HCT116 (cell line): ENCODE measurements at regions not wholly inside any gene's neighbourhood (a gene's known extent, or its start where the extent isn't known, plus 50 kb on each side); places are given as distances from the start of the nearest gene placed in this dataset.

ENCODE experiments used
- CBX3 ChIP-seq: IDR thresholded peaks from 2 replicates; pipeline ENCODE4 v1.6.1; 2012; ENCODE audit warnings: low read depth
- CTCF ChIP-seq, 3 experiments: fragments of 200-600 bp in 1 of 3; sonication (generic) in 1 of 3; IDR thresholded peaks in 2 of 3; conservative IDR thresholded peaks in 1 of 3; 2 replicates each; pipeline ENCODE4 v1.5.1; 2012 to 2017; ENCODE audit warnings: low read depth in 2 of 3, low read length in 2 of 3, antibody characterized with exemption in 1 of 3, borderline replicate concordance in 1 of 3, control low read depth in 1 of 3, mild to moderate bottlenecking in 1 of 3, mixed read lengths in 1 of 3, mixed run types in 1 of 3, moderate library complexity in 1 of 3; ENCODE audit not compliant: insufficient read depth in 1 of 3
- EGR1 ChIP-seq: IDR thresholded peaks from 2 replicates; pipeline ENCODE4 v1.6.1; 2012; ENCODE audit warnings: low read depth
- EZH2 ChIP-seq: fragments of 200-600 bp; sonication (generic); IDR thresholded peaks from 2 replicates; pipeline ENCODE4 v1.6.1; 2017; ENCODE audit warnings: antibody characterized with exemption, mixed run types
- EZH2phosphoT487 ChIP-seq: fragments of 200-600 bp; IDR thresholded peaks from 2 replicates; pipeline ENCODE4 v1.6.1; 2018; ENCODE audit warnings: antibody characterized with exemption, borderline replicate concordance
- POLR2A ChIP-seq: IDR thresholded peaks from 2 replicates; pipeline ENCODE4 v1.7.0; 2011; ENCODE audit warnings: borderline replicate concordance; ENCODE audit not compliant: insufficient read depth, insufficient read length; ENCODE audit errors: extremely low read depth
- POLR2AphosphoS5 ChIP-seq: IDR thresholded peaks from 2 replicates; pipeline ENCODE4 v1.6.1; 2011; ENCODE audit warnings: mild to moderate bottlenecking, low read depth, low read length, moderate library complexity
- REST ChIP-seq: IDR thresholded peaks from 2 replicates; pipeline ENCODE4 v1.6.1; 2012; ENCODE audit warnings: low read depth
- SIN3A ChIP-seq: IDR thresholded peaks from 2 replicates; pipeline ENCODE4 v1.6.1; 2012; ENCODE audit warnings: low read depth
- SP1 ChIP-seq: IDR thresholded peaks from 2 replicates; pipeline ENCODE4 v1.6.1; 2012; ENCODE audit warnings: low read depth
- YY1 ChIP-seq: IDR thresholded peaks from 2 replicates; pipeline ENCODE4 v1.6.1; 2011; ENCODE audit warnings: low read length, low read depth, moderate library complexity, mild to moderate bottlenecking; ENCODE audit not compliant: insufficient replicate concordance; ENCODE audit errors: extremely low read depth

GRCh38 chr6:150752409-150752808 is 113.1 kb upstream of the MTHFD1L start:
- TF ChIP-seq CBX3 (no peak), SP1 (no peak), CTCF (IDR thresholded peaks at IDR 0.05 in 2 of 3, conservative IDR thresholded peaks at IDR 0.05 in 1 of 3; ENCODE audit: borderline replicate concordance in 1 of 3, insufficient read depth in 1 of 3, low read depth in 2 of 3, low read length in 2 of 3) (no peak), POLR2A (no peak), EZH2 (no peak), POLR2AphosphoS5 (no peak), YY1 (no peak), EGR1 (no peak), EZH2phosphoT487 (no peak), SIN3A (no peak), REST (no peak)
